ACC112 (cell line): ENCODE measurements at regions not wholly inside any gene's neighbourhood (a gene's known extent, or its start where the extent isn't known, plus 50 kb on each side); places are given as distances from the start of the nearest gene placed in this dataset.

Experiments
- H2AFZ ChIP-seq: fragments of 200-600 bp; sonication (generic); one replicate; pipeline ENCODE4 v1.6.0; 2017; ENCODE audit warnings: antibody characterized with exemption, low read length; ENCODE audit not compliant: unreplicated experiment
- H3K27ac ChIP-seq: fragments of 200-600 bp; sonication (generic); 2 replicates; pipeline ENCODE4 v1.5.1; 2014; ENCODE audit warnings: low read depth, mild to moderate bottlenecking, antibody characterized with exemption, low read length, moderate library complexity
- H3K27me3 ChIP-seq: fragments of 200-600 bp; sonication (generic); 2 replicates; pipeline ENCODE4 v1.6.1; 2014; ENCODE audit warnings: mild to moderate bottlenecking, antibody characterized with exemption, low read length, moderate library complexity, mixed read lengths; ENCODE audit not compliant: insufficient read depth
- H3K36me3 ChIP-seq: fragments of 200-600 bp; sonication (generic); 2 replicates; pipeline ENCODE4 v1.6.1; 2016; ENCODE audit warnings: mild to moderate bottlenecking, antibody characterized with exemption, low read length, moderate library complexity, mixed read lengths; ENCODE audit not compliant: insufficient read depth
- H3K4me1 ChIP-seq: fragments of 200-600 bp; sonication (generic); one replicate; pipeline ENCODE4 v1.6.1; 2016; ENCODE audit warnings: low read length, mixed read lengths; ENCODE audit not compliant: insufficient read depth, unreplicated experiment, control insufficient read depth
- H3K4me3 ChIP-seq: fragments of 200-600 bp; sonication (generic); 2 replicates; pipeline ENCODE4 v1.5.1; 2014; ENCODE audit warnings: mild to moderate bottlenecking, low read depth, low read length
- H3K79me2 ChIP-seq: fragments of 200-600 bp; sonication (generic); one replicate; pipeline ENCODE4 v1.6.0; 2016; ENCODE audit warnings: low read length; ENCODE audit not compliant: control insufficient read depth, unreplicated experiment, insufficient read depth

GRCh38 chrX:4851534-4851933 lies 1138.1 kb upstream of the PRKX start:
- Histone ChIP-seq H3K27ac (no peak overlapping the region), H3K4me3 (no peak overlapping the region), H2AFZ (no peak overlapping the region), H3K79me2 (no peaks in the 10 kb centered on the region), H3K4me1 (no peaks in the 10 kb centered on the region), H3K27me3 (no peaks in the 10 kb centered on the region), H3K36me3 (no peaks in the 10 kb centered on the region)

- Histone ChIP-seq H3K27me3 (no peaks in the 10 kb centered on the region), H2AFZ (no peak overlapping the region), H3K36me3 (no peaks in the 10 kb centered on the region), H3K4me1 (no peaks in the 10 kb centered on the region), H3K27ac (no peak overlapping the region), H3K79me2 (no peaks in the 10 kb centered on the region), H3K4me3 (no peak overlapping the region)
Measured at GRCh38 chrX:4850312-4850711, 1136.9 kb upstream of the PRKX start.

GRCh38 chrX:4844376-4844775 lies 1130.9 kb upstream of the PRKX start:
- Histone ChIP-seq H3K27ac (no peak overlapping the region), H3K27me3 (no peaks in the 10 kb centered on the region), H3K4me3 (no peak overlapping the region)

GRCh38 chrX:4841216-4841745 lies 1127.8 kb upstream of the PRKX start:
- Histone ChIP-seq H3K36me3 (no peaks in the 10 kb centered on the region), H2AFZ (no peak overlapping the region), H3K27me3 (no peaks in the 10 kb centered on the region), H3K4me3 (no peak overlapping the region), H3K79me2 (no peaks in the 10 kb centered on the region), H3K4me1 (no peaks in the 10 kb centered on the region), H3K27ac (no peak overlapping the region)

More at GRCh38 chrX:4844376-4844775, 1130.9 kb upstream of the PRKX start:
- no peaks in the 10 kb centered on the region for H3K4me1 ChIP-seq
- no peaks in the 10 kb centered on the region for H3K79me2 ChIP-seq
- H2AFZ ChIP-seq, result no peak overlapping the region
- no peaks in the 10 kb centered on the region for H3K36me3 ChIP-seq

- no peaks in the 10 kb centered on the region for H3K27me3 ChIP-seq
Measured at GRCh38 chrX:4831574-4831973, 1118.1 kb upstream of the PRKX start.

GRCh38 chrX:4830880-4831557 lies 1117.6 kb upstream of the PRKX start:
- Histone ChIP-seq H3K79me2 (no peaks in the 10 kb centered on the region), H3K27ac (no peak overlapping the region), H3K27me3 (no peaks in the 10 kb centered on the region), H3K4me3 (no peak overlapping the region), H3K4me1 (no peaks in the 10 kb centered on the region), H3K36me3 (no peaks in the 10 kb centered on the region), H2AFZ (no peak overlapping the region)

More at GRCh38 chrX:4831574-4831973, 1118.1 kb upstream of the PRKX start:
- H3K36me3 ChIP-seq, result no peaks in the 10 kb centered on the region
- H3K79me2 ChIP-seq, result no peaks in the 10 kb centered on the region
- H3K27ac ChIP-seq, result no peak overlapping the region
- no peak overlapping the region for H3K4me3 ChIP-seq
- no peak overlapping the region for H2AFZ ChIP-seq
- H3K4me1 ChIP-seq, result no peaks in the 10 kb centered on the region

- H3K4me1 ChIP-seq, result no peaks in the 10 kb centered on the region
- no peak overlapping the region for H3K27ac ChIP-seq
- H2AFZ ChIP-seq, result no peak overlapping the region
- H3K36me3 ChIP-seq, result no peaks in the 10 kb centered on the region
- H3K27me3 ChIP-seq, result no peaks in the 10 kb centered on the region
- no peaks in the 10 kb centered on the region for H3K79me2 ChIP-seq
- no peak overlapping the region for H3K4me3 ChIP-seq
Measured at GRCh38 chrX:4825550-4825949, 1112.1 kb upstream of the PRKX start.

- no peaks in the 10 kb centered on the region for H3K4me1 ChIP-seq
- no peaks in the 10 kb centered on the region for H3K36me3 ChIP-seq
- H3K79me2 ChIP-seq, result no peaks in the 10 kb centered on the region
- H3K4me3 ChIP-seq, result no peak overlapping the region
- H3K27me3 ChIP-seq, result no peaks in the 10 kb centered on the region
- H2AFZ ChIP-seq, result no peak overlapping the region
- H3K27ac ChIP-seq, result no peak overlapping the region
Measured at GRCh38 chrX:4809571-4809970, 1096.1 kb upstream of the PRKX start.

GRCh38 chrX:4805502-4805901 lies 1092.1 kb upstream of the PRKX start:
- Histone ChIP-seq H2AFZ (no peak overlapping the region), H3K4me1 (no peaks in the 10 kb centered on the region), H3K79me2 (no peaks in the 10 kb centered on the region), H3K27ac (no peak overlapping the region), H3K36me3 (no peaks in the 10 kb centered on the region), H3K27me3 (no peaks in the 10 kb centered on the region), H3K4me3 (no peak overlapping the region)

- H3K36me3 ChIP-seq, result no peaks in the 10 kb centered on the region
- no peak overlapping the region for H2AFZ ChIP-seq
- no peak overlapping the region for H3K27ac ChIP-seq
- no peaks in the 10 kb centered on the region for H3K4me1 ChIP-seq
- H3K27me3 ChIP-seq, result no peaks in the 10 kb centered on the region
- no peaks in the 10 kb centered on the region for H3K79me2 ChIP-seq
- no peak overlapping the region for H3K4me3 ChIP-seq
Measured at GRCh38 chrX:4800756-4801155, 1087.3 kb upstream of the PRKX start.

- H3K36me3 ChIP-seq, result no peaks in the 10 kb centered on the region
Measured at GRCh38 chrX:4787971-4788370, 1074.5 kb upstream of the PRKX start.

More at GRCh38 chrX:4787971-4788370, 1074.5 kb upstream of the PRKX start:
- Histone ChIP-seq H2AFZ (no peak overlapping the region), H3K27me3 (no peaks in the 10 kb centered on the region), H3K79me2 (no peaks in the 10 kb centered on the region), H3K4me3 (no peak overlapping the region), H3K4me1 (no peaks in the 10 kb centered on the region), H3K27ac (no peak overlapping the region)
